ENCODE measurements at regions not wholly inside any gene's neighbourhood (a gene's known extent, or its start where the extent isn't known, plus 50 kb on each side); places are given as distances from the start of the nearest gene placed in this dataset.
"Not testable (repeated sequence)": the region's sequence is repeated elsewhere in the genome, so short reads cannot be mapped to it uniquely, and the experiment has no call there.

DNA sequence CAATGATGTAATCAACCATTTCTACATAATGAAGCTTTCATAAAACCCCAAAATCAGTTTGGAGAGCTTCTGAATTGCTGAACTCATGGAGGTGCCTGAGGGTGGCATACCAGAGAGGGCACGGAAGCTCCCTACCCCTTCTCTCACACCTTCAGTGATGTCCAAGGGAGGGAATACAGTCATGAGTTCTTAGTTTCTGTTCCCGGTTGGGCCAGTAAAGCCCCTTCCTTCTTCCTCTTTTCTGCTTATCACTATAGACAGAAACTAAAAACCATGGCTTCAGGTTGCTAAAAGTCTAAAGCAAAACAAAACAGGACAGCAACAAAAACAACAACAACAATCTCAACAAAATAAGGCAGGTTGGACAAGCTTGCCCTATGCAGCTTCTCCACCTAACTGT, 260.0 kb downstream of the SPATA31A6 start:
- not testable (repeated sequence) for TF ChIP-seq POLR2A (IDR thresholded peaks at IDR 0.05; ENCODE audit: low read depth, low read length); POLR2AphosphoS5 (IDR thresholded peaks at IDR 0.05; ENCODE audit: insufficient read depth, low read depth, low read length); EZH2 (IDR thresholded peaks at IDR 0.05; ENCODE audit: borderline replicate concordance, low read depth, low read length, severe bottlenecking); MYC (IDR thresholded peaks at IDR 0.05; ENCODE audit: low read depth, low read length); JUN (IDR thresholded peaks at IDR 0.05; ENCODE audit: borderline replicate concordance, insufficient read depth, insufficient read length, low read depth); FOS (IDR thresholded peaks at IDR 0.05; ENCODE audit: borderline replicate concordance, insufficient read depth, low read length)
- TF ChIP-seq, protein P1, sequence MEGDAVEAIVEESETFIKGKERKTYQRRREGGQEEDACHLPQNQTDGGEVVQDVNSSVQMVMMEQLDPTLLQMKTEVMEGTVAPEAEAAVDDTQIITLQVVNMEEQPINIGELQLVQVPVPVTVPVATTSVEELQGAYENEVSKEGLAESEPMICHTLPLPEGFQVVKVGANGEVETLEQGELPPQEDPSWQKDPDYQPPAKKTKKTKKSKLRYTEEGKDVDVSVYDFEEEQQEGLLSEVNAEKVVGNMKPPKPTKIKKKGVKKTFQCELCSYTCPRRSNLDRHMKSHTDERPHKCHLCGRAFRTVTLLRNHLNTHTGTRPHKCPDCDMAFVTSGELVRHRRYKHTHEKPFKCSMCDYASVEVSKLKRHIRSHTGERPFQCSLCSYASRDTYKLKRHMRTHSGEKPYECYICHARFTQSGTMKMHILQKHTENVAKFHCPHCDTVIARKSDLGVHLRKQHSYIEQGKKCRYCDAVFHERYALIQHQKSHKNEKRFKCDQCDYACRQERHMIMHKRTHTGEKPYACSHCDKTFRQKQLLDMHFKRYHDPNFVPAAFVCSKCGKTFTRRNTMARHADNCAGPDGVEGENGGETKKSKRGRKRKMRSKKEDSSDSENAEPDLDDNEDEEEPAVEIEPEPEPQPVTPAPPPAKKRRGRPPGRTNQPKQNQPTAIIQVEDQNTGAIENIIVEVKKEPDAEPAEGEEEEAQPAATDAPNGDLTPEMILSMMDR (IDR thresholded peaks at IDR 0.05; ENCODE audit: extremely low read depth in 1 of 2, insufficient read depth in 1 of 2, low read depth in 1 of 2, low read length in 2 of 2), result not testable (repeated sequence)
- TF ChIP-seq, protein P2, sequence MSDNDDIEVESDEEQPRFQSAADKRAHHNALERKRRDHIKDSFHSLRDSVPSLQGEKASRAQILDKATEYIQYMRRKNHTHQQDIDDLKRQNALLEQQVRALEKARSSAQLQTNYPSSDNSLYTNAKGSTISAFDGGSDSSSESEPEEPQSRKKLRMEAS (IDR thresholded peaks at IDR 0.05; ENCODE audit: insufficient read depth, insufficient read length), result not testable (repeated sequence)
